Keratinocyte (primary cell): ENCODE measurements at regions not wholly inside any gene's neighbourhood (a gene's known extent, or its start where the extent isn't known, plus 50 kb on each side); places are given as distances from the start of the nearest gene placed in this dataset.

Experiments used
- CTCF ChIP-seq, 3 experiments: IDR thresholded peaks in 1 of 3; conservative IDR thresholded peaks in 1 of 3; optimal IDR thresholded peaks in 1 of 3; 2 replicates in 2 of 3; 3 replicates in 1 of 3; pipeline versions ENCODE3 to v1.5.1; 2011; ENCODE audit warnings: low read length in 3 of 3, mild to moderate bottlenecking in 3 of 3, moderate library complexity in 2 of 3, control low read depth in 1 of 3, inconsistent platforms in 1 of 3; ENCODE audit not compliant: insufficient read depth in 2 of 3; ENCODE audit errors: extremely low read depth in 1 of 3
- EZH2 ChIP-seq: IDR thresholded peaks from one replicate; pipeline ENCODE4 v1.6.1; 2012; ENCODE audit warnings: inconsistent platforms, mild to moderate bottlenecking, low read length, moderate library complexity

GRCh38 chr6:166251211-166251610 is 57.0 kb downstream of the PRR18 start:
- TF ChIP-seq CTCF (optimal IDR thresholded peaks at IDR 0.05 in 1 of 3, IDR thresholded peaks at IDR 0.05 in 1 of 3, conservative IDR thresholded peaks at IDR 0.05 in 1 of 3; ENCODE audit: extremely low read depth in 1 of 3, insufficient read depth in 2 of 3, low read length in 3 of 3) = no peak
- TF ChIP-seq EZH2 = no peak
